ENCODE measurements at regions not wholly inside any gene's neighbourhood (a gene's known extent, or its start where the extent isn't known, plus 50 kb on each side); places are given as distances from the start of the nearest gene placed in this dataset.
"Not testable (repeated sequence)": the region's sequence is repeated elsewhere in the genome, so short reads cannot be mapped to it uniquely, and the experiment has no call there.

- DNase-seq: no peak
Measured at GRCh38 chr7:17396692-17397091, 98.2 kb downstream of the AHR start.

GRCh38 chr7:17401791-17402627 lies 103.6 kb downstream of the AHR start:
- no peak for DNase-seq

GRCh38 chr7:17402628-17403278 lies 104.3 kb downstream of the AHR start:
- DNase-seq: no peak

- no peak for DNase-seq
Measured at GRCh38 chr7:17404006-17404405, 105.6 kb downstream of the AHR start.

GRCh38 chr7:17405786-17406185 lies 107.3 kb downstream of the AHR start:
- DNase-seq: no peak

GRCh38 chr7:17406738-17407137 lies 108.3 kb downstream of the AHR start:
- DNase-seq: no peak

- DNase-seq: no peak
Measured at GRCh38 chr7:17407229-17407628, 108.8 kb downstream of the AHR start.

- no peak for DNase-seq
Measured at GRCh38 chr7:17408245-17408903, 109.9 kb downstream of the AHR start.

- no peak for DNase-seq
Measured at GRCh38 chr7:17408904-17409290, 110.4 kb downstream of the AHR start.

GRCh38 chr7:17411922-17412321 lies 113.5 kb downstream of the AHR start:
- no peak for DNase-seq

GRCh38 chr7:17412883-17413282 lies 114.4 kb downstream of the AHR start:
- DNase-seq: no peak

- DNase-seq: no peak
Measured at GRCh38 chr7:17415955-17416354, 117.5 kb downstream of the AHR start.

GRCh38 chr7:17420308-17421015 lies 122.0 kb downstream of the AHR start:
- DNase-seq: not testable (repeated sequence)

GRCh38 chr7:17421941-17422340 lies 123.5 kb downstream of the AHR start:
- no peak for DNase-seq

GRCh38 chr7:17422966-17423365 lies 124.5 kb downstream of the AHR start:
- no peak for DNase-seq

- no peak for DNase-seq
Measured at GRCh38 chr7:17427924-17428323, 129.5 kb downstream of the AHR start.

GRCh38 chr7:17429579-17429978 lies 131.1 kb downstream of the AHR start:
- no peak for DNase-seq

- no peak for DNase-seq
Measured at GRCh38 chr7:17432793-17433192, 134.3 kb downstream of the AHR start.

- DNase-seq: no peak
Measured at GRCh38 chr7:17434191-17434590, 135.7 kb downstream of the AHR start.

GRCh38 chr7:17434841-17435692 lies 136.6 kb downstream of the AHR start:
- DNase-seq: no peak

GRCh38 chr7:17436126-17436525 lies 137.7 kb downstream of the AHR start:
- no peak for DNase-seq

- DNase-seq: no peak
Measured at GRCh38 chr7:17437586-17437985, 139.1 kb downstream of the AHR start.
